NCI-H1105 (cell line): ENCODE measurements at regions not wholly inside any gene's neighbourhood (a gene's known extent, or its start where the extent isn't known, plus 50 kb on each side); places are given as distances from the start of the nearest gene placed in this dataset.

Experiments used
- DNase-seq: peaks from one replicate; lab custom pipeline; 2025; lab: John Stamatoyannopoulos, UW

GRCh38 chr3:68467465-68467864 is 464.9 kb downstream of the TAFA4 start:
- no peak for DNase-seq

GRCh38 chr3:68458581-68458980 is 473.8 kb downstream of the TAFA4 start:
- no peak for DNase-seq

GRCh38 chr3:68448510-68449383 is 483.6 kb downstream of the TAFA4 start:
- no peak for DNase-seq

GRCh38 chr3:68447885-68448284 is 484.5 kb downstream of the TAFA4 start:
- no peak for DNase-seq

- no peak for DNase-seq
These were observed 491.3 kb downstream of the TAFA4 start for GRCh38 chr3:68441054-68441453.

- DNase-seq = no peak
These were observed 495.5 kb downstream of the TAFA4 start for GRCh38 chr3:68436619-68437401.

- DNase-seq = no peak
These were observed 503.9 kb downstream of the TAFA4 start for GRCh38 chr3:68428495-68428894.

- no peak for DNase-seq
These were observed 507.4 kb downstream of the TAFA4 start for GRCh38 chr3:68424796-68425460.

- no peak for DNase-seq
These were observed 523.7 kb downstream of the TAFA4 start for GRCh38 chr3:68408626-68409025.

GRCh38 chr3:68403741-68404140 is 528.6 kb downstream of the TAFA4 start:
- no peak for DNase-seq

- no peak for DNase-seq
These were observed 530.0 kb downstream of the TAFA4 start for GRCh38 chr3:68402235-68402918.

GRCh38 chr3:68378631-68379030 is 553.7 kb downstream of the TAFA4 start:
- DNase-seq = no peak

GRCh38 chr3:68373727-68374126 is 558.6 kb downstream of the TAFA4 start:
- no peak for DNase-seq

GRCh38 chr3:68363796-68364195 is 568.6 kb downstream of the TAFA4 start:
- no peak for DNase-seq

- no peak for DNase-seq
These were observed 571.9 kb downstream of the TAFA4 start for GRCh38 chr3:68360492-68360891.

- no peak for DNase-seq
These were observed 586.6 kb downstream of the TAFA4 start for GRCh38 chr3:68345781-68346180.

GRCh38 chr3:68342426-68342825 is 589.9 kb downstream of the TAFA4 start:
- DNase-seq = no peak

- no peak for DNase-seq
These were observed 596.3 kb downstream of the TAFA4 start for GRCh38 chr3:68336042-68336441.

GRCh38 chr3:68334367-68334986 is 597.9 kb downstream of the TAFA4 start:
- DNase-seq = no peak

- no peak for DNase-seq
These were observed 604.3 kb downstream of the TAFA4 start for GRCh38 chr3:68328049-68328448.

GRCh38 chr3:68315964-68316363 is 616.4 kb downstream of the TAFA4 start:
- no peak for DNase-seq

- DNase-seq = no peak
These were observed 616.8 kb downstream of the TAFA4 start for GRCh38 chr3:68315546-68315945.
